SIG-M5 treated with dmso at 0.1 percent for 504 hours (cell line): ENCODE measurements at regions not wholly inside any gene's neighbourhood (a gene's known extent, or its start where the extent isn't known, plus 50 kb on each side); places are given as distances from the start of the nearest gene placed in this dataset.
A peak's percentile ranks its signal among the peaks of the same experiment; 100 is the strongest.

Experiments used
- DNase-seq: peaks from one replicate; lab custom pipeline; 2025; ENCODE audit not compliant: unreplicated experiment; lab: John Stamatoyannopoulos, UW

DNA sequence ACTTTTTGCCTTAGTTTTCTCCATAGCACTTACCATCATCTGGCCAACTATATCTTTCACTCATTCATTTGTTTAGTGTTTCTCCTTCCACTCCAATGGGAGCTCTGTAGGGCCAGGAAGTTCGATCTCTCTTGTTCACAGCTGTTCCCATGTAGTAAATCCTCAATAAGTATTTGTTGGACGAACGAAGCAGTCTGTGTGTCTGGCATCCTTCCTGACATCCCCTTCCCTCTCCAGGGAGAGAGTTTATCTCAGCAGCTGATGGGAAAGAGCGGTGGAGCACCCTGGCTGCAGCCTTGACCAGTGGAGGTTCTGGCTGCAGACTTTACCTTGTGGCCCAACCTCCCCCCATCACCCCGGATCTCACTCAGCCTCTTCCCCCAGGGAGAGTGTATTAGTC is 141.7 kb downstream of the CHST1 start:
- DNase-seq, result no peak

GRCh38 chr11:45518833-45519535 is 146.4 kb downstream of the CHST1 start:
- peak; percentile 35 for DNase-seq

DNA sequence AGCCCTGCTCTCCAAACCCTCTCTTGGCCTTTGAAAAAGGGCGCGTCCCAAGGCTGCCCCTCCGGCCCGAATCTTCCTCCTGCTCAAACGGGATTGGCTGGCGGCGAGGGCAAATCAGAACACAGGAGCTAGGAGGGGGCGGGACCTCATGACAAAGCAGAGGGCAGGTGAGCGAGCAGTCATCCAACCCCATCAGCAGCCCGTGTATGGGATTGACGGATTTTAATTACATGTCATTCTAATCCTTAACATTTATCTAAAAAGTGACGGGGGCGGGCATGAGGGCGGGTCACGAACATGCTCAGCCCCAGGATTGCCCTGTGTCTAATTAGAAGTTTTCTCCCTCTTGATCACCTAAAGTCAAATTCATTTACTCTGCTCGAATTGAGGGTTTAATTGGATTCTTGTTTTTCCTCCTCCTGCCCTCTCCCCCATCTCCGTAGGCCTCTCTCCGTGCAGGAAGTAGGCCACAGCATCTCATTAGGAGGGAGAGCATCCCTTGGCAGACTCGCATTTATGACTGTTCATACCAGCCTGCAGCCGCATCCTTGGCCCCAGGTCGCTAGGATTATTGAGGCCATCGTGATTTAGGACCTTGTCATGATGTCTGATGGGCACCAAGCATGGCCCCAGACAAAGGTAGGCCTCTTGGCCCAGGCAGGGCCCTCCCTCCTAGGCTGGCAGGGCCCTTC is 147.1 kb downstream of the CHST1 start:
- no peak for DNase-seq

- DNase-seq, result no peak
These were observed 148.2 kb downstream of the CHST1 start for GRCh38 chr11:45517171-45517770.

- DNase-seq, result no peak
These were observed 151.5 kb downstream of the CHST1 start for GRCh38 chr11:45513821-45514340.

DNA sequence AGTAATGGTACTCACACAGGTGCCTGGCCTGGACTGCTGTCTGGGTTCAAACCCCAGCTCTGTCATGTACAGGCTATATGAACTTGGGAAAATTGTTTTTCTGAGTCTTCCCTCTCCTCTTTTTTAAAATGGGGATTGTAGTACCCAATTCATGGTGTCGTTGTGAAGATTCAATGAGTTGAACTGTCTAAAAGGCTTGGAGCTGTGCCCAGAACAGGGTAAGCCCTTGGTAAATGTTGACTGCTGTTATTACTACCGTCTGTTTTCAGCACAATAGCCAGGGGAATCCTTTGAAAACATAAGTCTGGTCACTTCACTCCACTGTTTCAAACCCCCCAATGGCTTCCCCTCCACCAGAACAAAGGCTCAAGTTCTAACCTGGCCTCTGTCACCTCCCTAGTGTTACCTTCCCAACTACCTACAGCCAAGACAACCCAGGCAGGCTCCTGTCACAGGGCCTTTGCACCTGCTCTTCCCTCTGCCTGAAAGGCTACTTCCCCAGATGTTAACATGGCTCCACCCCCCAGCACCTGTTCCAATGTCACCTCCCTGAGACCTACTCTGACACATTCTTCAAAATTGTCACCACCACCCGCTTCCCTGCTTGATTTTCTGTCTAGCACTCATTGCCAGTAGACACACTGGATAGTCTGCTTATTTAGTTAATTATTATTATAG is 152.8 kb downstream of the CHST1 start:
- DNase-seq, result no peak

DNA sequence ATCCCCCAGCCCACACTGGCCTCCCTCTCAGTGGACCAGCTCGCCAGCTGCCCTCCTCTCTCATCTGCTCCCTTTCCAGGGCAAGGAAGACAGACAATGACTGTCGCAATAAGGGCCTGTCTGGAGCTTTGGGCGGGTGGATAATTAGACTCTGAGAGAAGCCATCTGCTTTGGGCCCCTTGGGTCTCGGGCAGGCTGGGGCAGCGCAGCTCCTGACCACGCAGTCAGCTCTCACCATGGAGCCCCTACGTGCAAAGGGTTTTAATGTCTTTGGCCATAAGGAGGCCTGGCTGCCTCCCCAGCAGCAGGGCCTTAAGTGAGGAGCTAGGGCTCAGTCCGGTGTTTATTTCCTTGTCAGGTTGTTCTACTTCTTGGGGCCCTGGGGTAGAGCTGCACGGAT is 153.9 kb downstream of the CHST1 start:
- no peak for DNase-seq

GRCh38 chr11:45507916-45508315 is 157.5 kb downstream of the CHST1 start:
- no peak for DNase-seq

- DNase-seq, result no peak
These were observed 162.1 kb downstream of the CHST1 start for GRCh38 chr11:45503311-45503710.

DNA sequence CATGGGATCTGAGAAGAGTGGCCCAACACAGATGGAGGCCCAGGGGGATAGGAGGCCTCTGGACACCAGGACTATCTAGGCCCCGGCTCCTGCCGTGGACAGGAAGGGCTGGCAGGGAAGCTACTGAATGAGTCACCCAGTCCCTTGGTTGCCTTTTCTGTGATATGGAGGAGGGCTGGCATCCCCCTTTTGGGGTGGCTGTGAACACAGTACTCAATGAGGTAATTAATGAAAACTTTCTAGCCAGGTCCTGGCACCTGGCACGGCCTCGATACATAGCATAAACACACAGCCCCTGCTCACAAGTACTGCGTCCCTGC is 163.2 kb downstream of the CHST1 start:
- DNase-seq, result no peak

DNA sequence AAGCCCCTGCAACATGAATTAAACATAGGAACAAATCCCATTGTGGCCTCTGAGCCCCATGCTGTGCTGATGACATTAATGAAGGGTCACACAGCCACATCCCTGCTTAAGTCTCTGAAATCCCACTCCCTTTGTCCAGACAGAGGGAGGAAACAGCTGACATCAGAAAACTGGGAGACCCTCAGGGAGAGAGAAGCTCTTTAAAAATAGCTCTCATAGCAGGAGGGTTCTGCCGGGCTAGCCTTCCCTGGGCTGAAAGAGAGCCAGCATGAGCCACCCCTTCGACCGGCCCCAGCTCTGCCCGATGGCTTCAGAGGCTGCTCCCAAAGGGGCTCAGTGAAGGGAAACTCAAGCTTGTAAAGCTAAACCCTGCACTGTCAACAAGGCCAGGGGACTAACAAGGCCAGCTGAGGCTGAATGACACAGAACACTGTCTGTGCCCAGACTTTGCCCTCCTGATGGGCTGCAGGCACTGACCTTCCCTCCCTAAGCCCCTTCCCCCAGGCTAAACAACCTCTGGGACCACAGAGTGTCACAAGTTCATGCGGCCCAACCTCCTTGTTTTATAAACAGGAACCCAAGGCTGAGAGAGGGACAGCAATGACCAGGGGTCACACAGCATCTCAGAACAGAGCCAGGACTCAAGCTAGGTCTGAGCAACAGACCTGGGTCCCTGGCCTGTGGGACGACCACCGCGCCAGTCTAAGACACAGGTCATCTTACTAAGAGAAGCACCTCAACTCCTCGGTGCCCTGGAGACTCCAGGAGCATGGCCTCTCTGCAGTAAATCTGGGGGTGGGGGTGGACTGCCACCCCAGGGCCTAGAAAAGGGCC is 163.8 kb downstream of the CHST1 start:
- no peak for DNase-seq

GRCh38 chr11:45500451-45500850 is 165.0 kb downstream of the CHST1 start:
- DNase-seq, result no peak

DNA sequence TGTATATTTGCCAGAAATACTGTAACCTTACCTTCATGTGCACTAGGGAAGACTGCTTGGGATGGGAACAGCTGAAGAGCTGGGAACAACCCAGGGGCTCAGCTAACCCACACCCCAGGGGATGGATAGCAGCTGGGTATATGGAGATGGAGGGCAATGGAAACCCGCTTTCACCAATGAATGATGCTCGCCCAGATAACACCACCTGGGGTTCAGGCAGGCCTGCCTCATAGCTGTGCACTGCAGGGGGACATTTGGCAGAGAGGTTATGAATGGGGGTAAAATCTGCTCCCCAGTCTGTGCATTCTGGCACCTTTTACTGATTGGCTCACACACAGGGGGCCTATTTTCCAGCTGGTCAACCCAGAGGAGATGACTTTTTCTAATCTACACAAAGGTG is 170.7 kb downstream of the CHST1 start:
- no peak for DNase-seq

DNA sequence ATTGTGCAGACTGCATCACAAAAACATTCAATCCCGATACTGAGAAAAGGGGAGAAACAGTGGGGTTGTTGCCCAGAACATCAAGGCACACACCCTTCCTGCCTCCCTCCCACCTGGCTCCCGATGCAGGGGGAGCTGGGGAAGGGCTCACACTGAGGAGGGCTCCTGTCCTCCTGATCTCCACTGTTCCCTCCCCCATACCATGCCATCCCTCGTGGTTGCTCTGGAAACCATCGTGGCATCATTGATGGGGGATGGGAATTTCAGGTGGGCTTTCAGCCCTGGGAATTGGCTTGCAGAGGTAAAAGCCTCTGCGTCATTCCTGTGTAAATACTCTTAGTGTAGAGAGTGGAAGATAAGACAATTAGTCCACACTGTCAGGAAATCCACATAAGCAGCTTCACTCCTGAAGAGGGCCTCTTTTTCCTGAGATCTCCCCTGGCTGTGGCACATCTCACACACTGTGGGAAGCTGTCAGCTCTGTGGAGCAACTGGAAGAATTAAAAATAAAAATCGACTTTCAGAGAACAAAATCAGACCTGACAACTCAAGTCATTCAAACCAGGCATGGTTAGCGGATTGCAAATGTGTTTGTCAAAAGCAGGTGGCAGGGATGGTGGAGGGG is 176.0 kb downstream of the CHST1 start:
- no peak for DNase-seq

- no peak for DNase-seq
These were observed 179.0 kb downstream of the CHST1 start for GRCh38 chr11:45486461-45486860.

DNA sequence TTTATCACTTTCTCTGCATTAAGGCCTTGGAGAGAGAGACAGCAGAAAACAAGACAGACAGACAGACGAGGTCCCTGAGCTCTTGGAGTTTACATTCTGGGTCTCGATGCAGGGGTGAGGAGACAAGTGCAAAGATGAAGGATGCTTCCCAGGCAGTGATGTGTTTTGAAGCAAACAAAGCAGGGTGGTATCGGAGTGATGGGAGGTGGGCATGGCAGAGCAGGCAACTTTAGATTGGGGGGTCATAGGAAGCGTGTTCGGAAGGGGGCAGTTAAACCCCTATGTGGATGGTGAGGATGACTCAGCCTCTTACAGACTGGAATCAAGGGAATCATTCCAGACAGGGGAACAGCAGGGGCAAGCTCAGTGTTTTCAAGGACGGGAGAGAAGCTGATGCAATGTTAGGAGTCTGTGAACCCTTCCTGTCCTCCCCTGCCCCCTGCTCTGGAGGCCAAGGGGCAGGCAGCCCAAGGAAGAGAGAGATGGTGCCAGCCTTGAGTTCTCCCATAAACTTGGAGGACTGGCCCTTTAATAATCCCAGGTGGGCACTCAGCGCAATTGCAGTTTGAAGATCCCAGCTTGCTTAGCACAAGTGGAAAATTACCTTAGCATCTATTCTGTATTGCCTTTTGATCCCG is 180.2 kb downstream of the CHST1 start:
- DNase-seq, result no peak

DNA sequence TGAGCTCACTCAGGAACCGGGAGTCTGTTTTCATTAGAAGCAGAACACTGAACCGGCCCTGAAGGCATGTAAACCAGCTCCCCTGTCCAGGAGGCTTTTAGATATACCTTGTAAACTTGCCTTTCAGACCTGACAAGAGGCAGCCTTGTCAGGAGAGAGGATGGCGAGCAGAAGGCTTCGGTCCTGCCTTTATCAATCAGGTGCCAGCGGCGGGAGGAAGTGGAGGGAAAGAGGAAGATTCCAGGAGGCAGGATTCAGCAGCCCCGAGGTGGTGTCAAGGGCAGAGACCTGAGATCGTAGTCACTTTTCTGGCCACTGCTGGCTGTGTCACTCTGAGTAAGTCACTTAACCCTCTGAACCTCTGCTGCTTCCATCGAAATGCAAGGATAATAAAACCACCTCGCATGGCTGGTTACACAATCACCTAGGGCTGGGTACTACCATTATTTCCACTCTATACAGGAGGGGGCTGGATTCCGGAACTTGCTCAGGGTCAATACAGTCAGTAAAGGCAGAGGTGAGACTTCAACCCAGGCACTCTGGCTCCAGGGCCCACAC is 181.0 kb downstream of the CHST1 start:
- no peak for DNase-seq

DNA sequence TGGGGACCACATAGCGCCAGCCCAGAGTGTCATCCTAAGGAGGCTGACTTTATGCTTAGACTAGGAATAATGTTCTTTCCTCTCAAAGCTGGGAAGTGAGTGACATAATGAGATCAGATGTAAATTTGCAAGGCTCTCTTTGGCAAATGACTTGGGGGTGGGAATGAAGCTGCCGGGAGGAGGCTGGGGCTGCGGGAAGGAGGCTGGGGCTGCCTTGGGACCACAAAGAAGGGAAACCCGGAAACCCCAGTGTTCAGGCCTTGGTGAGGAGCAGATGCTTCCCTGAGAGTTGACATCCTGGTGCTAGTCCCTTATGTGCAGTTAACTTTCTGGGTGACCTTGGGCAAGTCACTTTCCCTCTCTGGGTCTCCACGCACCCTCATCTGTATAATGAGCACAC is 182.0 kb downstream of the CHST1 start:
- no peak for DNase-seq

DNA sequence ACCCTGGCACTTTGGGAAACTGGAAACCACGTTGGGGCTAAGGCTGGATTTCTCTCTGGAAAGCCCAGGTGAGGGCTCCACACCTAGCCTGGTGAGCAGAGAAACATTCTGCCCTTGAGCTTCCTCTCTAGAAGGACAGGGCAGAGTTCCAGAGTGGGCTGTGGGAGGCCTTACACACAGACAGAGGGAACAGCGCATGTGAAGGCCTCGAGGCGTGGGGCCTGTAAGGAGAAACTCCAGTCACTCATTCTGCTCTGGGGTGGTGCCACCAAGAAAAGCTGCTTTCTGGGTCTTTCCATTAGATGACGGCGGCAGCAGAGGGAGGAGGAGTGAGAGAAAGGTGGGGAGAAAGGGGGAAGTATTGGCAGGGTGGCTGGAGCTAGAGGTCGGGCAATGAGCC is 183.1 kb downstream of the CHST1 start:
- no peak for DNase-seq

- DNase-seq, result no peak
These were observed 184.4 kb downstream of the CHST1 start for GRCh38 chr11:45481026-45481425.
